Fibroblast of pulmonary artery (primary cell): ENCODE measurements at regions not wholly inside any gene's neighbourhood (a gene's known extent, or its start where the extent isn't known, plus 50 kb on each side); places are given as distances from the start of the nearest gene placed in this dataset.

ENCODE experiments used
- DNase-seq: peaks from one replicate; pipeline ENCODE4 v3.0.0-alpha.2; 2010; ENCODE audit warnings: low read depth
- H3K4me3 ChIP-seq: replicated peaks from 2 replicates; pipeline ENCODE4 v1.5.1; 2011; ENCODE audit warnings: low read depth, mild to moderate bottlenecking, control low read depth, low read length, moderate library complexity
- CTCF ChIP-seq: IDR thresholded peaks from 2 replicates; pipeline ENCODE4 v1.5.1; 2011; ENCODE audit warnings: mild to moderate bottlenecking, control low read depth, low read length, inconsistent platforms; ENCODE audit errors: missing control alignments

GRCh38 chr1:4495809-4496208, 158.6 kb upstream of the AJAP1 start:
- DNase-seq, result no peak
- TF ChIP-seq CTCF, result no peak
- no peak overlapping the region for H3K4me3 ChIP-seq

- DNase-seq, result no peak
- TF ChIP-seq CTCF, result no peak
- no peak overlapping the region for H3K4me3 ChIP-seq
Measured at GRCh38 chr1:4500441-4500840, 154.0 kb upstream of the AJAP1 start.

GRCh38 chr1:4506591-4506990, 147.8 kb upstream of the AJAP1 start:
- no peak overlapping the region for H3K4me3 ChIP-seq
- DNase-seq, result no peak
- TF ChIP-seq CTCF, result no peak

- TF ChIP-seq CTCF, result no peak
- DNase-seq, result no peak
- no peak overlapping the region for H3K4me3 ChIP-seq
Measured at GRCh38 chr1:4509206-4509605, 145.2 kb upstream of the AJAP1 start.

- H3K4me3 ChIP-seq, result no peak overlapping the region
- no peak for DNase-seq
- no peak for TF ChIP-seq CTCF
Measured at GRCh38 chr1:4510276-4510691, 144.1 kb upstream of the AJAP1 start.

GRCh38 chr1:4511374-4511773, 143.0 kb upstream of the AJAP1 start:
- no peak for TF ChIP-seq CTCF
- no peak overlapping the region for H3K4me3 ChIP-seq
- DNase-seq, result no peak

- H3K4me3 ChIP-seq, result no peak overlapping the region
- no peak for DNase-seq
- no peak for TF ChIP-seq CTCF
Measured at GRCh38 chr1:4512636-4513035, 141.8 kb upstream of the AJAP1 start.
